Activated CD4-positive, alpha-beta T cell treated with anti-CD3 and anti-CD28 coated beads, Interleukin-2, Interleukin-4, amounts not matched to agents 100 ng/mL and 50 ng/mL, durations not matched to agents 16 hours and 8 hours (primary cell): ENCODE measurements at regions not wholly inside any gene's neighbourhood (a gene's known extent, or its start where the extent isn't known, plus 50 kb on each side); places are given as distances from the start of the nearest gene placed in this dataset.

Experiments
- DNase-seq: peaks from one replicate; pipeline ENCODE4 v3.0.0-alpha.2; 2020; ENCODE audit warnings: low spot score

DNA sequence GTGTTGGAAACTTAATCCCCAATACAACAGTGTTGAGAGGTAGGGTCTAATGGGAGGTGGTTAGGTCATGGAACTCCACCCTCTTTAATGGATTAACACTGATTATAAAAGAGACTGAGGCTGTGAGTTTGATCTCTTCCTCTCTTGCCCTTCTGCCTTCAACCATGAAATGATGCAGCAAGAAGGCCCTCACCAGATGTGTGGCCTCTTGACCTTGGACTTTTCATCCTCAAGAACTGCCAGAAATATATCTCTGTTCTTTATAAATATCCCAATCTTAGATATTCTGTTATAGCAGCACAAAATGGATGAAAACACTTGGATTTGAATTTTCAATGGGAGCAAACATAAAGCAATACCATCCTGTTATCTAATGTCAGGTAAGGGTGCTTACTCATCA is 67.6 kb downstream of the NMUR2 start:
- DNase-seq: no peak

DNA sequence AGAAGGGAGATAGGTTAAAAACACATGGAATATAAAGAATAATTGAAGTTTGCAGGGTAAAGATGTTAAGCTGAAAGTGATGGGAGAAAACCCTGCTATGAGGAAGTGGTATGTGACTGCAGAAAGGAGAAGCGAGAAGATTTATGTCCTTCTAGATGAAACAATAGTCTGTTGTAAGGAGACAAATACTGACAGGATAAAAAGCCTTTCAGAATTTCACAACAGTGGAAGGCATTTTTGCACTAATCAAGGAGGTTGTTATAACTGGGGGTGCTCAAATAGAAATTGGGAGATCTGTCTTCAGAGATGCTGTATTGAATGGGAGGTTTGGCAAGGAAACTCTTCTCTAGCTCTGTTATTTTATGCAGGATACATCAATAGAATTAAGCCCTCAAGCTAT is 69.6 kb downstream of the NMUR2 start:
- DNase-seq: no peak

DNA sequence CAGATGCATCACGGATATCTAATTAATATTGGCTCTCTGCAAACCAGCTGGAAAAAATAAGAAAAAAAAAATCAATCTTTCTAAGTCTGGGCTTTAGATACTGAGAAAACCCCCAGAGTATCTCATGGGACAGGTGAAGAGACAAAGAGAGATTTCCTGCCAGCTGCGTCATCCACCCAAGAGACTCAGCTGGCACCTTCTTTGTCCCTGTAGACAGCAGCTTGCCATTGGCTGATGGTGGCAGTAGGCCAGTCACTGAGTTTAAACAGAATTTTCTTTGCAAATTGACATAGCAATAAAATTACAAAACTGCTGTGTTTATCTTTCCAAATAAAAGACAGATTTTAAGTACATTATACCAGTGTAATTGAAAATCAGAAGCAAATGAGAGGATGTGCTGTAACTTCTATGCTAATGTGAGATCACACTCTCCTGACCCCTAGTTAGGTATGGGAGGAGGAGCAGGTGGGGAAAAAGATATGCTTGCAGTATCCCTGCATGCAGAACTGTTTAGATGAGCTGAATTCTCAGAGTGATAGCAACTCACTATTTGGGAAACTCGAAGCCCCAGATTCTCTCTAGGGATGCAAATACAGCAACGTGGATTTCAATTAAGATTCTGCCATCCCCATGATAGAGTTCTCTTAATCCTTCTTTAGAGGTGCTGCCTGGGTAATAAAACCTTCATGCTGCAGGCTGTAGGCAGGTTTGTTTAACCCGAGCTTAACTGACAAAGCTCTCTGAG is 72.2 kb downstream of the NMUR2 start:
- no peak for DNase-seq

DNA sequence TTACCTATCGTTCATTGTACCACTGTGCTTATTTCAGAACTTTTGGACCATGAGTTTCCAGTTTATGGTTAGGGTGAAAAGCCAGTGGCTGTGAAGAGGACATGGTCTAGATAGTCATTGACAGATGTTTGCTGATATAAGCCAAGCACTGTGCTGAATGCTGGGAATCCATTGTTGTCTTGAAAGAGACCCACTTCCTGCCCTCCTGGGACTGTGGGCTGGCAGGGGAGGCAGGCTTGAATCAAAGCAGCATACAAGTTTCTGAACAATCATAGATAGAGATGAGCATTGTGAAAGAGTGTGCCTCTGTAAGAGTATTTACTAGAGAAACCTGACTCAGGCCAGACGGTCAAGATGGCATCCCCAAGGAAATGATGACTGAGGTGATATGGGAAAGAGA is 73.4 kb downstream of the NMUR2 start:
- no peak for DNase-seq

DNA sequence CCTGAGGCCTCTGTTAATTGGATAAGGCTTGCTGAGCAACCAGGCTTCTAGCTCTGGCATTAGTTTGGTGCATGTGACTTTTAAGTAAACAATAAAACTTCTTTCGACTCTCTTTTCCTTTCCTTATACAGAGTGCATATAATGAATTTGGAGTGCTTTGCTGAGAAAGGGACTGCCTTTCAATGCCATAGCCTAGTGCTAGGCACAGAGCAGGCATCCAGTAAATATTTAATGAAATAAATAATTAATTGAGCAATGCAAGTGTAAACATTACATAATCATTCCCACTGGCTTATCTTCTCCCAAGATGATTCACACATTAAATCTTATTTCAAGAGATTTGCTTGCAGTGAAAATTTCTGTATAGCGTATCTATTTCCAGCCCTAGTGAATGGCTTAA is 74.1 kb downstream of the NMUR2 start:
- no peak for DNase-seq

DNA sequence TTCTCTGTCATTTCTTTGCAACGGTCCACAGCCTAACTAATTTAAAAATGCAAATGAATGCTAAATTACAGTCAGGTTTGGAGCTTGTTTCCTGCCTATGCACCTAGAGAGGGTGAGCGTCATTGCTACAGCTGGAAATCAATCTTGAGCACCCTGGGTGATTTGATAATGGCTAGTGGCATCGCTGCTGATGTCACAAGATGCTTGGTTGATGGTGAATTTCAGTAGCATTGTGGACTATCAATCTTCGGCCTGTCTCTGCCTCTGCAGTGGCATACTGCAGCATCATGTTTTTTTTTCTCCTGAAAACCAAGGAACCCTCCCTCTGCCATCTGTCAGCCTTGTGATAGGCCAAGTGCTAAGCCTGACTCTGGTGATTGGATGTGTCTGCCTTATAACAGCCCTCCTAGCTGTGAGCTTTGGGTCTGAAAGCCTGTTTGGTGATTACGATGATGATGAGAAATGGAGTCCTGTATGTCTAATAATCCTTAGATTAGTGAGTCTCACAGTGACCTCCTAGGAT is 75.3 kb downstream of the NMUR2 start:
- no peak for DNase-seq

DNA sequence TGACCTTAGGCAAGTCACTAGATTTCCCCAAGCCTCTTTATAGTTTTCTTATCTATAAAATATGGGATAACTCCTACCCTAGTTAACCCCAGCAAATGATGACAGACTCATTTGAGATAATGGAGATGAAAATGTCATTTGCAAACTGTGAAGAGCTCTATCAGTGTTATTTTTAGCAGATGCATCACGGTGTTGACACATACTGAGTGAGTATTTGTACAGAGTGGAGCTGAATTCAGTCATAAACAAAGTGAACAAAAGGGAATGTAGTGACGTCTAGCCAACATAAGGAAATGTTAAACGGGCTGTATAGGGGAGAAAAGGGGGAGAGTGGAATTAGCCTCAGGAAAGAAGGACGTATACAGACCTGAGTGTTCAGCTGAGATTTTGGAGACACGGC is 75.9 kb downstream of the NMUR2 start:
- DNase-seq: no peak

DNA sequence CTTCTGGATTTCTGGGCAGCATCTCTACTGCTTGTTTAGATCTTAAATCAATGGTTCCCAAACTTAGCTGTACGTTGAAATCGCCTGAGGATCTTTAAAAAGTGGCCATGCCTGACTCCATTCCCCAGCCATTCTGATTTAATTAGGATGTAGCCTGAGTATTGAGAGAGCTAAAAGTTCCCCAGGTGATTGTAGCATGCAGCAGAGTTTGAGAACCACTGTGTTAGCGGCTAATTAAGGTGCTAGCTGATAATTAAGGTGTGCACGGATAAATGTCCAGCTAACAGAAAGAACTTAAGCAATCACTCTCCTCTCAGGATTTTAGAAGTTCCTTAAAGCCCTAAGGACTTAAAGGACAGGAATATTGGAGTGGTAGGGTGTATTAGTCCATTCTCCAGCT is 89.1 kb downstream of the NMUR2 start:
- no peak for DNase-seq

DNA sequence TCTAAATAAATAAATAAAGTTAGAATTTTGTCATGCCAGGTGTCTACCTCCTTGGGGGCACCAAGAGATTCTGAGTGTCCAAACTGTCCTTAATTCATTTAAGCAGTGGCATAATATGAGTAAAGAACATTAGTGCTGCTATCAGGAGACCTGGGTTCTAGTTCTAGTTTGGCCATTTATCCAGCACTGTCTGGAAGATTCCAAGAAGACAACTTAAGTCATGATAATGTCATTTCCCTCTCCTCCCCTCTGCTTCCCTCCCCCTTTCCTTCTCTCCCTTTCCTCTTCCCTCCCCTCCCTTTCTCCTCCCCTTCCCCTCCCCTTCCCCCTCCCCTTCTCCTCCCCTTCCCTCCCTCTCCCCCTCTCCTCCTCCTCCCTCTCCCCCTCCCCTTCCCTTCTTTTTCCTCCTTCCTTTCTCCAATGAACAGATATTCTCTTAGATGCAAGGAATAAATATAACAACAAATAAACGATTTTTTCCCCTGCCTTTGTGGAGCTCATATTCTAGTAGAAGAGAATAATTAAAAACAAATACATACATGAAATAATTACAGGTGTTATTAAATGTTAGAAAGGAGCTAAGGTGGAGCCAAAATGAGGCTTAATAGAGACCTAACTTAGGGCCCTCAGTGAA is 90.8 kb downstream of the NMUR2 start:
- no peak for DNase-seq

DNA sequence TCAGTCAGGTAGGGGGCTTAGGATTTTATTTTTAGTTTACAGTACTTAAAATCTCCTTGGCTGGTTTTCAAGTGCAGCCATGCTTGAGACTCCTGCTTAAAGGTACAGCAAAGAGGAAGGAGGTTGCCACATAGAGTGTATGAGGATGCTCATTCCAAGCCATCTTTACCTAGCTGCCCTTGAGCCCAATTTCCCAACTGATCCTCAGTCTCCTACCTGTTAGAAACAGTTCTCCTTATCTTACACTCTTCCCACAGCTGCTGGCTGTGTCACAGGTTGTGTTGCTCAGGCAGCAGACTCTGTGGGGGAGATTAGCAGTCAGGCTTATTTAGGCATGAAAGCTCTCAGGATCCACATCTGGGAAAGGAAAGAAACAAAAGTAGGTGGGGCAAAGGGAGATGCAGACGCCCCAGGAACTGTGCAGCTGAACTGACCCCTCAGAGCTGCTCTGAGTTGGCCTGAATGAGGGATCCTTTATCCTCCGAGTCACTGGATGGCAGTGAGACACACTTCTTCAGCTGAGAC is 95.1 kb downstream of the NMUR2 start:
- no peak for DNase-seq

DNA sequence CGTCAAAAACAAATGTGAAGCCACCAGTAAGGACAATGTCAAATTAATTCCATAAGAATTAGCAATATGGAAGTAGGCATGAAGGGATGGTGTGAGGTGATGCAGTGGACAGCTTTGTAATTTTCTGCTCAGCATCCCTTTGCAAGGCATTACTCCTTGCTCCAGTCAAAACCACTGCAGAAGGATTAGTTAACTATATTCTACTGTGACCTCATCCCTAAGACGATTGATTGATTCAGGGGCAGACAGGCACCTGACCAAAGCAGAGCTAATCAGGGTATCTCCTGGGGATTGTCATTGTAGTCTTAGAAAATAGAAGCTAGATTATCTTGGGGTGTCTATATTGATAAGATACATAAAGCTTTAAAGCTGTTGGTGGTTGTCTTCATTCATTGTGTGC is 98.7 kb downstream of the NMUR2 start:
- no peak for DNase-seq

DNA sequence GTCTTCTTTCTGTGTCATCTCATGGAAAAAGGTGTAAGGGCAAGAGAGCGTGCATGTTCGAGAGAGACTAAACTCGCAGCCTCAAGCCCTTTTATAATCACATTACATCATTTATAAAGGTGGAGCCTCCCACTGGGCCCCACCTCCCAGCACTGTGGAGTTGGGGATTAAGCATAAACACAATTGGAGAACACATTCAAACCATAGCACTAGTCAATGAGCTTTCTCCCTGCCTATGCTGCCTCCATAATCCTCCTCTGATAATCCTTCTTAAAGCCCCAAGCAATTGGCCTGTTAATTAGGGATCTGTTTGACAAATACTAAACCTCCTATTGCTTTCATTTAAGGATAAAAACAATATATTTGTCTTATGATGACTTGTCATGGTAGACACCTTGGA is 99.6 kb downstream of the NMUR2 start:
- DNase-seq: no peak

DNA sequence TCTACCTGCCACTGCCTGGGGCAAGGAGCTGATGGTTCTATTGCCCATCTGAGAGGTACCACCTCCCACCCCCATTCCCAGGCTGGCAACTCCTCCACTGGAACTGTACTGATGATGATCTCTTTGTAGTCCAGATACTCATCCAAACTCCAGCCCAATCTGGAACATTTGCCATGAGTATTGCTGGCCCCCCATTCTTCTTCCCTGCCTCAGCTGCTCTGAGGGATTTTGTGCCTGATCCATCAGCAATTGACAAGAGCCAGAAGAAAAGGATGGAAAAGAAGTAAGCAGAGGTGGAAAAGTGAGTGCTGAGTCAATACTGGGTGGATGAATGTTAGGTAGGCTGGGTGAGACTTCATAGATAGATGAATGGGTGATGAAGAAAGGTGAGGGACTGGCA is 101.2 kb downstream of the NMUR2 start:
- no peak for DNase-seq

DNA sequence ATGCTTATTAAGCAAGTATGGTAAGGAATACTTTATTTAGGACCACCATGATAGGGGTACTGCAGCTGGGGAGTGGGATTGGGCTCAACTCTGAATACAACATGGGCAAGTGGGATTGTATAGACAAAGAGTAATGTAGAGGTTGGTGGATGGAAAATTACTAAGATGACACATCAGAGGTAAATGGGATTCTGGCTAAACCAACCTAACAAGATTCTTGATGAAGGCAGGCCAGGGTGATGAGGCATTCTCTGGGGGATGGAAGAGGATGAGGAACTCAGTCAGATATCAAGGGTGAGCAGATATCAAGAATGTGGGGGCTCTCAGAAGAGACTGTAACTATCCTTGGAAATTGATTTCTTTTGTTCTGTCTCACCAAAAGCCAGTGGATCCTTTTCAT is 107.2 kb downstream of the NMUR2 start:
- DNase-seq: no peak

DNA sequence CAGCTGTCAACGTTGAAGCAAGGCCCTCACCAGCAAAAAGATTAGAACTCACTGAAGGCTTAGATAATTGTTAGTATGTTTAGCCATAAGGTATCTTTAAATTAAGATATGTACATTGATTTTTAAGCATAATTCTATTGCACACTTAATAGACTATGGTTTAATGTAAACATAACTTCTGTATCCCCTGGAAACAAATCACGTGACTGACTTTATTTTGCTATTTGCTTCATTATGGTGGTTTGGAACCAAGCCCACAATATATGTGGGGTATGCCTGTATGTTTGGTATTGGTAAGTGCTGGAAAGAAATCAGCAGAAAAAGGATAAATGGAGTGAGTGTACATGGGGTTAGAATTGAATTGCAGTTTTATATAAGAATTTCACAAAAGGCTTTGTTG is 111.9 kb downstream of the NMUR2 start:
- no peak for DNase-seq

DNA sequence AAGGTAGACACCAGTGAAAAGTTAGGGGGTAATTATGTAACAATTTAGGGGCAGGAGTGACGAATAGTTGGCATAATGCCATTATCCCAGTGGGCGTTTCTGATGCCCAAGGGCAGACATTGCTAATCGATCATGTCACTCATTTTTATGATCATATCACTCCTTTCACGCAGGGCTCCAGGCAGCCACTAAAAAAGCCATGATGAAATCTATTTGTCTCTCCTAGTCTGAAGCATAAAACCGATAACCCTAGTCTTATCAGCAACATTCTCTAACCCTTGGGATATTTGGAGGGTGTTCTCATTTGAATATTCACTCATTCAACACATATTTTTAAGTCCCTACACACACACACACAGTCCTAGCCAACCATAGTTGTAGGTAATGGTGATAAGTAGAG is 114.9 kb downstream of the NMUR2 start:
- no peak for DNase-seq

DNA sequence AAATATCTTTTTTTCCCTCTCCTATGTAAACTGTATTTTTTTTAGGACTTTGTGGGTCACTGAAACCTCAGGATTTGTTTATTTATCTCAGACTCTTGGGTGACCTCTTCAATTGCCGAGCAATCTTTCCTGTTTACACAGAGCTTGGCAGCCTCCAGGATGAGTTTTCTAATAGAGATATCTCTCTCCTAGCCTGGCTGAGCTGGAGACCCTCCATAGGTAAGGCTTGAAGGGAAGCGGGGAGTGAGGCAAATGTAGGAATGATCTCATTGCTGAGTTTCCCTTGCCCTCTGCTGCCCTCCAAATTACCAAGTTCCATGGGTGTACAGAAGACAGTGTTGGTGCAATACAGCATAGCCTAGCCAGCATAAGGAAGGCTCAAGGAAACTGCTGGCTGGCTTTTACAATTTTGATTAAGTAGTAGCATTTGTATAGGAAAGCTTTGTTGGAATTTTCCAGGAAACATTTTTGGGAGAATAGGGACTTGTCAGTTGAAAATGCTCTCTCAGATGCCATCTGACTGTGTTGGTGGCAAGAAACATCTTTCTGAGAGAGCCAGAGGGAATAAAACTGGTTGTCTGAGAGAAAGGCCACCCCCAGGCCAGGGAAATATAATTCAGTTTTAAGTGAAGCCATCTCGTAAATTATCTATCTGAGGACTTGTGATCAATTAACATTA is 116.0 kb downstream of the NMUR2 start:
- no peak for DNase-seq

DNA sequence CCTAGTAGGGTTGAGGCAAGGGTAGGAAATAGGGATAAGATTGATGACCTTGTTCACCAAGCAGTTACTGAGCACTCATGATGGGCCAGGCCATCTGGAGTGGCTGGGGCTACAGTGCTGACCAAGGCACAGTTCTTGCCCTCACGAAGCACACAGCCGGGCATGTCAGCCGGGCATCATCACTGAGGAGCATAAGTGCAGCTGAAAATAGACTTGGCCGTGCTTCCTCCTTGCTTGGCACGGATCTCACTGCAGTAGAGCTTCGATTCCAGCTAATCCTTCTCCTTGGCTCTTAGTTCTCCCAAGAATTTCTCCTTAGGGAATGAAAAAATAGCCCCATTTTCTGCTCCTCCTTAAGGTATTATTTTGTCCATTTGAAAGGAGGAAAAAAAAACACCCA is 116.6 kb downstream of the NMUR2 start:
- DNase-seq: no peak

DNA sequence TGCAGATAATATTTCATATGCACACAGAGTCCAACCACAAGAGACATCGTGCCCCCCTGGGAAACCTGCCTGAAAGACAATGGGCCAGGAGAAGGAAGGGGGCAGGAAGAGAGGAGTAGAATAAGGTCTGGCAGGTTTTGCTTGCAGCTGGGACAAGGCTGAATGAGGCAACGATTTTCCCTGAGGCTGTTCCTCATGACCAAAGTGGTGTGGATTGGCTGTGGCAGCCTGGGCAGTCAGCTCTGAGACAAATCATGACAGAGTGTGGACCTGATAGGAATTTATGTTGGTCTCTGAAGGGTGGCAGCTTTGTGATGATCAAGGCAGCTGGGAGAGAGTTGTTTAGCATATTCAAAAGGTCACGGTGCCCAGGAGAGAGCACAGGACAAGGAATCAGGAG is 119.3 kb downstream of the NMUR2 start:
- no peak for DNase-seq

DNA sequence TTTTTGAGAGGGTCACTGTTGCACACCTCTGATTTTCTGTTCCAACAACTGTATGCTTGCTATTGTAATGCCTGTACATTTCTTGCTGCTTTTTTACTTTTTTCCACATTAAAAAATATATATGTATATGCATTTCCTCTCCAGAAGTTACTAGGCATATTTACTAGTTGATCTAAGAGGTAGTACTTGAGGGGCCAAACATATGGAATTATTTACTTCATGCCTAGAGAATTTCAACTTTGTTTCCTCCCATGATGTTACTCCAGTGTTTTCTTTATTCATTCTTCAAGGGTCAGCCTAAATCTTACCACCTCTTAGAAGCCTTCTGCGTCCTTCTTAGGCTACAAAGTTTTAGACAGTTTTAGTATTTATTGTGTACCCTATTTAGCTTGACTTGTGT is 122.7 kb downstream of the NMUR2 start:
- no peak for DNase-seq

DNA sequence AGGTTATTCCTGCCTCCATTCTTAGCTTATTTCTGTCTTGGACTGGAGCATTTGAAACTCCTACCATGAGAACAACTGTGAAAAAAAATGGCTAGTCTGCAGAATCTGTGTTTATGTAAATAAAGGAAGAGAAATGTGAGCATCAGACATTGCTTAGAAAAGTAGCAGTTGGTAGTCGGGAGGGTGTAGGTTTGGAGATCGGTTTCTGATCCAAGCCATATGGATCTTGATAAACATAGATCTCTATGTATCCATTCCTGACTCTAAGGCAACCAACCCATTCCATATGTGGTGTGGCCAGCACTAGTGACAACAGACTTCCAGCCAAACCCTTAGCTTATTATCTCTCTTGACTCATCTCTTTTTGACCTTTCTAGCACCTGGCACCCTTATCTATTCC is 127.1 kb downstream of the NMUR2 start:
- DNase-seq: no peak

DNA sequence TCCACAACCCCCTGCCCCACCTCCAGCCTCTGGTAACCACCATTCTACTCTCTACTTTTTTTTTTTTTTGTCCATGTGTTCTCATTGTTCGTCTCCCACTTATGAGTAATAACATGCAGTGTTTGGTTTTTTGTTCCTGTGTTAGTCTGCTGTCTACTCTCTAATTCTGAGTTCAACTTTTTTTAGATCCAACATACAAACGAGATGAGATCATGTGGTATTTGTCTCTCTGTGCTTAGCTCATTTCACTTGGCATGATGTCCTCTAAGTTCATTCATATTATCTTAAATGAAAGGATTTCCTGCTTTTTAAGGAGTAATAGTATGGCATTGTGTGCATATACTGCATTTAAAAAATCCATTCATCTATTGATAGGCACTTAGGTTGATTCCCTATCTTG is 130.9 kb downstream of the NMUR2 start:
- no peak for DNase-seq

DNA sequence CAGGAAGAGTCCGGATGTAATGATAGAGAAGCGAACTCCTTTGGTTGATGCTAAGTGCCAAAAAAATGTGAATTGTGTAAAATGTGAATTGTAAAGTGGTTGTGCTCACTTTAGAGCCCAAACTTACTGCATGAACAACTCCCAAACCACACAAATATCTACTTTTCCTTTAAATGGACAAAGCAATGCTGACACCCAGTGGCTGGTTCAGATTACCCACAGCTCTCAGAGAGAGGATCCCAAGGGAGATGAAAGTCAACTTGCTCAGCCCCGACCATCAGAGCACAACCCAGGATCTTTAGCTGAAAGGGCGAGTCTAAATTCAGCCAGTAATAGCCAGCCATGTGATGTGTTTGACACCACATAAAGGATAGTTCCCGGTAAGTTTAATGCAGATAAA is 133.7 kb downstream of the NMUR2 start:
- no peak for DNase-seq
